ENCODE measurements at regions not wholly inside any gene's neighbourhood (a gene's known extent, or its start where the extent isn't known, plus 50 kb on each side); places are given as distances from the start of the nearest gene placed in this dataset.
"Not testable (repeated sequence)": the region's sequence is repeated elsewhere in the genome, so short reads cannot be mapped to it uniquely, and the experiment has no call there.

DNA sequence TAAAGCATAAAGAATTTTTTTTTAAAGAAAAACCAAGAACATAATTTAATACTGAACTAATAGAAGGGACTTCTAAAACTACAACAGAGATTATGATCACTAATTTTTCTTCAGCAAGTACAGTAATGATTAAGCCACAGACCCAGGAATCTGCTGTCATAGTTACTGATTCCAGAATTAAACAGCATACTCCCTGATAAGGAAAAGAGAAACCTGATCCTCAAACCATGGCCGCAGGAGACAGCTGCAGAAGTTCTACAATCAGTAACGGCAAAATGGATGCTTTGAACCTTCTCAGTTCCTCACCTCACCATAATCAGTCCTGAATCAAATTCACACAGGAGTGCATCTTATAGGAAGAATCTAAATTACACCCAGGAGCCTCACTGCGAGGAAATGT lies 939.0 kb upstream of the SLITRK1 start:
- in situ Hi-C loops (cut with MboI; ENCODE audit: low sequenced_read_pairs), result no loop called here

DNA sequence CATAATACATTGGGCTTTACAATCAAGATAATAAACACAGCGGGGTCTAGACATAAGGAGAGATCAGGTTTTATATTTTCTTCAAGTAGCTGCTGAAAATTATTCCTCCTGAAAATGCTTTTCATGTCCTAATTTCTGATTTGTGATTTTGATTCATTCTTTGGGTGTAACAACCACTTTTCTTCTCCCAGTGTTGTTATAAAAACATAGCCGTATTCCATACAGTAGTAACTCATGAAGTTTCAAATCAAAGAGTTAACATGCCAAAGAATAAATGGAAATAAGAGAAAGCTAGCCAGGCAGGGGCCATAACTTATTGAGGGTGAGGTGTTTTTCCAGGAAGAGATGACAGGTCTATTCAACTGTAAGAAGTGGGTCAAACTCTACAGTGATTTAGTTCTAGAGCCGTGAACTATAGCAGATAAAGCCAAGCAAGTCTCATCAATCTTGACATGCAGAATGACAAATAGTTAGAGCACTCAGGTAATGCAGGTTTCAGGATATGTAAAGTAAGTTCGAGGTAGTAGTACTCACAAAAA lies 934.4 kb upstream of the SLITRK1 start:
- in situ Hi-C loops (cut with MboI; ENCODE audit: low sequenced_read_pairs), result no loop called here

DNA sequence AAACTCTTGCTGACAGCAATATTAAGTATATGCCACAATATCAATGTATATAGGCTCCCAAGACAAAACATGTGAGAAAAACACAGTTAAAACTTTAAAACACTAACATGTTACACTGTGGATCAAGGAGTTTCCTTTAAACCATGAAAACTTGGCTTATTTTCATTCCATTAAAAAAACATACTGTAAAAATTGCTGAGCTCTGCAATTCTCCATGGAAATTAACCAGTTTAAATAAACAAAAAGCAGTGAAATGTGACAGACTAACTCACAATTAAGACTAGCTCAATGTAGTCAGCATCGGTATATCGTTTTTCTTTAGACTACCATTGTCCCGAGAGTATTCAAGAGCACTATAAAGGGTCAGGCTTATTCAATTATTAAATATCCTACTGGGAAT lies 930.5 kb upstream of the SLITRK1 start:
- in situ Hi-C loops (cut with MboI; ENCODE audit: low sequenced_read_pairs), result no loop called here

DNA sequence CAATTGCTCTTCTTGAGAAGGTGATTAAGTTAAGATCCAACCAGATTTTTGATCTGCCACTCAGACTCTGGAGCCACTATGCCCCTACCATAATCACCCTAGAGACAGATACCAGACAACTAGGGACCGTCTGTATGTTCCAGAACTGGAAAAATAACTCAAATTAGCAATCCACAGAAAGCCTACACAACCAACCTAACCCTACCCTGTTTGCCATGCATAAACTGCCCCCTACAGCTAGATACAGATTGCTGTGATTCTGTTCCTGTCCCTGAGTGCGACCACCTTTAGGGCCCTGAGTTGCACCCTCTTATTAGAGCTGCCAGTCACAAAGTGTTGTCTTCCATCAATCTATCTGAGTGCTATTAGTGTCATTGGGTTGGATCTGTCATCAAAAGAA lies 929.8 kb upstream of the SLITRK1 start:
- in situ Hi-C loops (cut with MboI; ENCODE audit: low sequenced_read_pairs), result no loop called here

DNA sequence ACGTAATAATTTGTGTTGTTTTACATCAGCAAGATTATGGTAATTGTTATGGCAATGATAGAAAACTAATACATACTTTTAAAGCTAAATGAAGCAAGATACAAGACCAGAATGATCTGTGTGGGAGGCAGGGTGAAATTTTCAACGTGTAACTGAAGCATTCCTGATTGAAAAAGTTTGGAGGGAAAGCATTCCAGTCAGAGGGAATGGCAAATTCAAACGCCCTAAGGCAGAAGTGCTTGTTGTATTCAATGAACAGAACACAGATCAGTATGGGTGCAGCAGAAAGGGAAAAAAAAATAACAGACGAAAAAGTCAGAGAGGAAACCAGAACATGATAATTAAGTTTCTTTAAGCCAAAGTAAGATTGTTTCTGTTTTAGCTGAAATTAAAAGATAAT lies 928.5 kb upstream of the SLITRK1 start:
- in situ Hi-C loops (cut with MboI; ENCODE audit: low sequenced_read_pairs), result no loop called here

DNA sequence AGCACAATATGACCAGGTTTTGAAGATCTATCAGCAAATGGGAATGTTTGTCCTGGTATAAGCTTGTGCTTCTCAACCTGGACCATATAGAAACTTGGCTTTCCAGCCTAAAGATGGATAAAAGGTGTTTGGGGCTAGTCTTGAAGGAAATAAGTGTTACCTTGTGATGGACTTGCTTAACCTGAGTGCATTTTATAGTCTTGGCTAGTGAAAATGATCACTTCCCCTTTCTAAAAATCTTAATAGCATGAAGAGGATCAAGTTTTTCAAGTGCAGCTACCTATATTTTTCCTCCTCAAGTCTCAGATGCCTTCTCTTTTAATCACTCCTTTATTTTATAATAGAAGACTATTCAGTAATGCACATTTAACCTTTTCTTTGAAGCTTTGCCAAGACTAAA lies 919.8 kb upstream of the SLITRK1 start:
- in situ Hi-C loops (cut with MboI; ENCODE audit: low sequenced_read_pairs), result no loop called here

DNA sequence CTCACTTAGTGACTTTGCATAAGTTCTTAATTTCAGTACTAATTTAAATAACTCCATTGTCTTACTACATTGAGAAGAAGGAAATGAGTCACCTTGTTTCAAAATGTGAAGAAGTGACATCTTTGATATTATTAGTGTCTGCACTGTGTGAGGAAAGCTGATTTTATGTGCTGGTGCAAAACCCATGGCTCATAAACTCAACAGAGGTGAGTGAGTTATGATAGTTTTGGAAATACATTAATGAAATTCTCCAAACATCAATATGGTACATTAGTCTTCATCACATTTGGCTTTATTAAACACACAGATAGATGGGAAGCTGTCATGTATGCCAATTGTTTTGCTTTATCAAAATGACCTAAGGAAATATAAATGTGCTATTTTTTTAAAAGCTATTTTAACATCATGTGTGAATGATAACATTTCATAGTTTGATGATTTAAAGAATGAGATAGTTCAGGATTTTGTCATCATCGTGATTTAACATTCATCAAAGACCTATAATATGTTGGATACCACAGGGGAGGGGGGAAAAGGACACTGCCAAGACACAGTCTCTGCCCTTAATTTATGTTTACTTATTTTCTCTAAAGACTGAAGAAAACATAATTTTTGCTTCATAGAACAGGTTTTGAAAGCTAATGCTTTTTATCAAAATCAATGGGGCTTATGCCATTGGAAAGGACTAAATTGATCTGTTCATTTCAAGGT lies 902.3 kb upstream of the SLITRK1 start:
- in situ Hi-C loops (cut with MboI; ENCODE audit: low sequenced_read_pairs), result no loop called here

DNA sequence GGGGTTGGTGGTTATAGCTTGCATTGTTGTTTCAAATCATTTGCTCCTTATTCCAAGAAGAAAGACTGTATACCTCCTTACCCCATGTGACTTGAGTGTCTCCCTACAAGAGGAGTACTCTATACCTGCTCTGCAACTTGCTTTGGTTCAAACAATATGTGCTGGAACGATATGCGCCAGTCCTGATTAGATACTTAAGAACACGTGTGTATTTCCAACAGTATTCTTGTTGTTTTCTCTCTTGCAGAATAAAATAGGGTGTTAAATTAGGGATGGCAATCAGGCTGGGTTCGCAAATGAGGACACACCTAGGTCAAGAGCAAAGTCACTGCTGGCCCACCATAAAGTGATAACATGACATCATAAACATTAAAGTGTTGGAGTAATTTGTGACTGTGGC lies 895.0 kb upstream of the SLITRK1 start:
- in situ Hi-C loops (cut with MboI; ENCODE audit: low sequenced_read_pairs), result no loop called here

DNA sequence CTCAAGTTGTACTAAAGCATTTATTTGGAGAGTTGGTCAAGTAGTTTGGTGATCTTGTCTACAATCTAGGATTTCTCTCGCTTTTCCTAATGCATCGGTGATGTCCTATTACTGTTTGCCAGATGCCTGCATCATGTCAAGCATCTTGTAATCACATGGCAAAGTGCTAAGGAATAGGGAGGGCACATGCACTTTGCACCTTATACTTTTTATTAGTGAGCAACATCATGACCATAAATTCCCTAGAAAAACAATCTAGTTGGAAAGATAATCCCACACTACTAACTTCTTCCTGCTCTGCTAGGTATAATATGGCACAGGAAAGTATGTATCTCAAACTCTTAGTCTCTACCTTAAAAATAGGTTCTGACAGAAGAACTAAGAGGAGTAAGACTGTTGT lies 894.3 kb upstream of the SLITRK1 start:
- in situ Hi-C loops (cut with MboI; ENCODE audit: low sequenced_read_pairs), result no loop called here

DNA sequence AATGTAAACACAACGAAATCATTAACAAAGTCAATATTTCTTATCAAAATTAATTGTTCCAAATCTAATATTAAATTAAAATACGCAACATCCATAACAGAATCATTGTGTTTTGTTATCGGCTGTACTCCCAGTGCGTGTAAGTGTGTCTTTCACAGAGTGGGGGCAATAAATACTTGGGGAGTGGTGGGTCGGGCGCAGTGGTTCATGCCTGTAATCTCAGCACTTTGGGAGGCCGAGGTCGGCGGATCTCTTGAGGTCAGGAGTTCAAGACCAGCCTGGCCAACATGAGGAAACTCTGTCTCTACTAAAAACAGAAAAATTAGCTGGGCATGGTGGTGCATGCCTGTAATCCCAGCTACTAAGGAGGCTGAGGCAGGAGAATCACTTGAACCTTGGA lies 893.6 kb upstream of the SLITRK1 start:
- in situ Hi-C loops (cut with MboI; ENCODE audit: low sequenced_read_pairs), result not testable (repeated sequence)

DNA sequence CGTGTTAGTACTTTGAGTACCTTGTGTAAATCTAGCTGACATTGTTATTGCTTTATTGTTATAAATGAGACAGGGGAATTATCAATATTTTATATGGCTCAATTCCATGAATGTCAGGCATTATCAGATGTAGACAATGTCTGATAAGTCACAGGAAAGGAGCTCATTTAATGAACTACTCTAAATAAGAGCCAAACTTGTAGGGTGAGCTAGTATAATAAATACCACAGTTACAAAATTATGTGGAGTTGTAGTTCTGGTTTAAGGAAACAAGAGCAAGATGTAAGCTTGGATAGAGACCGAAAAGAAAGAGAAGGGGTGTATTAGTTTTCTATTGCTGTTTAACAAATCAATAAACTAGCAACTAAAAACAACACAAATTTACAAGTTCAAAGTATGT lies 891.8 kb upstream of the SLITRK1 start:
- in situ Hi-C loops (cut with MboI; ENCODE audit: low sequenced_read_pairs), result no loop called here

DNA sequence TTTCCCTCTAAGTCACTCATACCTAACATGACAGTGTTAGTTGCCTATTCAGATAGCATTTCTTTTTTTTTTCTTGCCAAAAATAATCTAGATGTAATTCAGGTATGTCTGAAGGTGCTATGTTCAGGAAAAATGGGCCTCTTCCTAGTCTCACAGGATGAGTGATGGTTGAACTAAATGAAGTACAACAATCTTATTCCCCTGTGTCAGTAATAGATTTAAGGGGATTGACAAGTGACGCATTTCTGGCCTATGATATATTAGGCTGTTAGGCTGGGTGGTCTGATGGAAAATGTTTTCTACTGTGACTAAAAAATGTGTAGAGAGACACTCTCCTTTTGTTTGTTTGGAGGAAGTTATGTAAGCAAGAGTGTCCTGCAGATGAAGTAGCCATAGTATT lies 878.7 kb upstream of the SLITRK1 start:
- in situ Hi-C loops (cut with MboI; ENCODE audit: low sequenced_read_pairs), result no loop called here

DNA sequence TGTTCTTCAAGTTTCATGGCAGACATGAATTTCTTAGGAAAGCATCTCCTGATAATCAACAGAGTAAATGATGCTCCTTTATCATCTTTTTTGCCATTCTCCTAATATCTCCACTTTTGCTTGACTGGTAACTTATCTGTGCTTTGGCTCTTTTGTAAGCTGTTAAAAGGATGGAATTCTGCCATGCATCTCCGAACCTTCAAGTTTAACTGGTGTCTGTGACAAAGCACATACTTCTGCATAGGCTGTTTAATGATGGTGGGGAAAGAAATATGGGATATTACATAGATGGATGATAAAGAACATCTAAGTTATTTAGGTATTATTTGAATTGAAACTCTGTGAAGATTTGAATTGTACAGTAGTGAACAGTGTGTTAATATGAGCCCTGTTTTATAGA lies 866.9 kb upstream of the SLITRK1 start:
- in situ Hi-C loops (cut with MboI; ENCODE audit: low sequenced_read_pairs), result no loop called here

DNA sequence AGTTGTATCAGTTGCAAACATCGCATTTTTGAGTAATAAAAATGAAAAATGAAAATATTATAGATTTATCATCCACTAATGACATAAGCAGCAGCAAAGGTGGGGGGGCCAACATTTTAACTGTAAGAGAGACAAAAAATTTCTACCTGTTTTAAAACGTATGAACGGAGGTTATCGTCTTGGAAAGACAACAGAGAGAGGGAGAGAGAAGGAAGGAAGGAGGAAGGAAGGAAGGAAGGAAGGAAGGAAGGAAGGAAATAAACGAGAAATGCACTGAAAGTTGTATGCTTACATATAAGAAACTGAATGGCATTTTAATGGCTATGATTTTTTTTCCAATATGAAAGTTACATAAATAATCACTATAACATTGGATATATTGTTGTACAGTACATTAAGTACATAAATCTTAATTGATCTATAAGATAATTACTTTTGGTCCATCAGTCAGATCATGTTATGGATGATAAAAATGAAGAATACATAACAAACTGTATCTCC lies 862.8 kb upstream of the SLITRK1 start:
- in situ Hi-C loops (cut with MboI; ENCODE audit: low sequenced_read_pairs), result no loop called here

DNA sequence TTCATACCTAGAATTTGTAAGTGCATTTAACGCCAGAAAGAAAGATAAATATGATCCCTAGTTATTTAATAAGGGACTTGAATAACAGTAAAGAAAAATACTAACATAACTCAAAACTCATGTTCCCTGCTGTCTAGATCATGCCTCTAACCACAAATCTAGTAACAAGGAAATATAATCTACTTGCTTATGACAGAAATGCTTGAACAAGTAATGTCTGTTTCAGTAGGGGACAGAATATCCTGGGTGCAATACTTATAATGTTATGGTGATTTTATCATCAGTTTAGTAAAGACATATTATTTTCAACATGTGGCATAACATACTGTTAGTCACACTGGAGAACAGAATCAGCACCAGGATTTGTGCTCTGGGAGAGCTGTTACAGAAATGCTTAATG lies 861.9 kb upstream of the SLITRK1 start:
- in situ Hi-C loops (cut with MboI; ENCODE audit: low sequenced_read_pairs), result no loop called here

DNA sequence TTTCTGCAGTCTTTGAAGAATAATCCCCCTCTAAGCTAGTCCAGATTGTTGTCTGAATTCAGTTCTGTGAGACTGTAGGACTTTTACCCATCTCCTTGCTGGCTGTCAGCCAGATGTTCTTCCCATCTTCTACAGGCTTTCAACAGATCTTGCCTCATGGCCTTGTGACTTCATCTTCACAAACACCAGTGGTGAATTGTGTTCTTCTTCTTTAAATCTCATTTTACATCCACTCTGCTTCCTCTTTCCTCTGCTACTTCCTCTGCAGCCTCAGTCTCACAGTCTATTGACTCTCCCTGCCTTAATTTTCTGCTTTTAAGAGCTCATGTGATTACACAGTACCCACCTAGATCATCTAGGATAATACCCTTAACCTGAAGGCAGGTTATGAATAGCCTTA lies 859.0 kb upstream of the SLITRK1 start:
- in situ Hi-C loops (cut with MboI; ENCODE audit: low sequenced_read_pairs), result no loop called here

DNA sequence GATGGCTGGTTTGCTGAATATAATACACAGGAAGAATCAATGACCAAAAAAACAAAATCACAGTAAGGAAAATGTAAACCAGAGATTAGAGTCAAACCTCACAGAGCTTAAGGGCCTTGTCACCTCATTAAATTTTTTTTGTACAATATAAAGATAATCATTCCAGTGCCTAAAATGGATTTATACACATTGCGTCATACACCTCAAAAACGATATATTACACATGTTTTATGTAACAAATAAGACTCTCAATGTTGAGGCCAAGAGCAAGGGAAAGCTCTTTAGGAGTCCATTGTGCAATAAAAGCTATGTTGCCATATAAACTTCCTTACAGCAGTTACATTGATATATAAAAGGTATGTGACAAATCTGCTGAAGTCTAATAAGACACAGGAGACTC lies 856.7 kb upstream of the SLITRK1 start:
- in situ Hi-C loops (cut with MboI; ENCODE audit: low sequenced_read_pairs), result no loop called here

DNA sequence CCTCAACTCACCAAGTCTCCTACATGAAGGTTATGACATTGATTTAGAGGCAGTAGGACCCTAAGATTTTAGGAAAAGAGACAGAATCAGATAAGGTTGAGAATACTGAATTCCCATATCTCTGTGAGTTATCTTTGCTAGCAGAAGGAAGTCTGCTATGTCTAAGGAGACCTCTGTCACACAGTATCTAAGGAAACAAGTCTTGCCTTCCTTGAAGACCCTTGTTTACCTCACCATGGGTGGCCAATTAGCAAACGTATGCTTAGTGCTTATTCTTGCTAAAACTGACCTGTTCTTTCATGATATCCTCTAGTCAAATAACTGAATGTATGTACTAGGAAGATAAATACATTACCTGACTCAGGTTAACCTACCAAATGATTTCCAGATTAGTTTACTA lies 855.4 kb upstream of the SLITRK1 start:
- in situ Hi-C loops (cut with MboI; ENCODE audit: low sequenced_read_pairs), result no loop called here

DNA sequence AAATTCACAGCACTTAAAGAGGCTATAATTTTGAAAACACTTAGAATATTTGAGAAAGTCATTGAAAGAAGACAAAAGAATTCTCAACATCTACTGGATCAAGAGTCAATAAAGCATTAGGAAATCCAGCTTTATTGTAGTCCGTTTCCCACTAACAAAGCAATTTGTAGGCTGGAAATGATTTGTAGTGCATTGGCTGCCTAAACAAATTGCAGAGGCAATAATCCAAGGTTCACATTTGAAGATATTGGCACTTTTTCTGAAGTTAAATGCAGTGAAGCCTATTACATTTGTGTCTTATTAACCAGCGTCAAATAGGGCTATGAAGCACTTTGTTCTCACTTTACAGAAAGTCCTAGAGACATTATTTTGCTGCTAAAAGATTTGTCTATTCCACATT lies 848.1 kb upstream of the SLITRK1 start:
- in situ Hi-C loops (cut with MboI; ENCODE audit: low sequenced_read_pairs), result no loop called here

DNA sequence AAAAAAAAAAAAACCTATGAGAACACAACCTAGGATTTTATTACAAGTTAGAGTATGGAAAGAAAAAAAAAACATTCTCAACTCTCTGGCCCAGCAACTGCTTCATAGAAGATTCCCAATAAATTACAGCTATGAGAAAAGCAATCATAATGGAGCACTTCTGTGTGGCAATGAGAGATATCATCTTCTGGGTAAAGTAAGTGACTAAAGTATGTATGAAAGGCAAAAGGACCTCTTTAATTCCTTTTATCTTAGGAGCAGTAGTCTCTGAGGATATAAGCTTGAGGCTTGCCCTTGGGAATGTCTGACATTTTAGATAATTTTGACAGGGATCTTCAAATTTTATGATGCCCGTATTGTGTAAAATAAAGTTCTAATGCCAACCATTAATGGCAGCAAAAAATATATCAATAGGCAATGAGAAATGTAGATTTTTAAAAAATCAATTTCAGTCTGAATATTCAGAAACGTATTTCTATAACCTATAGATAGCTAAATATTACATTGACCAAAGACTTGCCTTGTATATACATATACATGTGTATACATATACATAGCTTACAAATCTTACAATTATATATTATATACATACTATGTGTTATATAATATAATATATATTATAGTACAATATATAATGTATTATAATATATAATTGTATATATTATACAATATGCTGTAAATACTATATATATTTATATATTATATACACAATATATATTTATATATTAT lies 823.9 kb upstream of the SLITRK1 start:
- in situ Hi-C loops (cut with MboI; ENCODE audit: low sequenced_read_pairs), result no loop called here

DNA sequence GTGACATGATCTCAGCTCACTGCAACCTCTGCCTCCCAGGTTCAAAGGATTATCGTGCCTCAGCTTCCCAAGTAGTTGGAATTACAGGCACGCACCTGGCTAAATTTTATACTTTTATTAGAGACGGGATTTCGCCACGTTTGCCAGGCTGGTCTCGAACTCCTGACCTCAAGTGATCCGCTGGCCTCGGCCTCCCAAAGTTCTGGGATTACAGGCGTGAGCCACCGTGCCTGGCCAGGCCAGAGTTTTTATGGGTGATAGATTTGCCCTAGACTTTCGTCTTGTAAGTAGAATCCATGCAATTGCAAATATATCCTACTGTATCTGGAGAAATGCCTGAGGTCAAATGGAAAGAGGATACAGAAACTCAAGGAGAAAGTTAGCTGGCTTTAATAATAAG lies 819.9 kb upstream of the SLITRK1 start:
- in situ Hi-C loops (cut with MboI; ENCODE audit: low sequenced_read_pairs), result no loop called here

DNA sequence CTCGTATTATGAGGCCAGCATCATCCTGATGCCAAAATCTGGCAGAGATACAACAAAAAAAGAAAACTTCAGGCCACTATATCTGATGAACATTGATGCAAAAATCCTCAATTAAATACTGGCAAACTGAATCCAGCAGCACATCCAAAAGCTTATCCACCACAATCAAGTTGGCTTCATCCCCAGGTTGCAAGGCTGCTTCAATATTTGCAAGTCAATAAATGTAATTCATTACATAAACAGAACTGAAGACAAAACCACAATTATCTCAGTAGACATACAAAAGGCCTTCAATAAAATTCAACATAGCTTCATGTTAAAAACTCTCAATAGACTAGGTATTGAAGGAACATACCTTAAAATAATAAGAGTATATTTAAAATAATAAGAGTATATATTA lies 815.3 kb upstream of the SLITRK1 start:
- in situ Hi-C loops (cut with MboI; ENCODE audit: low sequenced_read_pairs), result not testable (repeated sequence)
